BE2C (cell line): ENCODE measurements at regions not wholly inside any gene's neighbourhood (a gene's known extent, or its start where the extent isn't known, plus 50 kb on each side); places are given as distances from the start of the nearest gene placed in this dataset.

Experiments
- DNase-seq: peaks from one replicate; pipeline ENCODE4 v3.0.0-alpha.2; 2020
- H3K27me3 ChIP-seq: fragments of 250-450 bp; sonication (Bioruptor Pico); 2 replicates; pipeline ENCODE4 v1.5.1; 2020; ENCODE audit warnings: mild to moderate bottlenecking
- H3K36me3 ChIP-seq: fragments of 250-450 bp; sonication (Bioruptor Pico); 2 replicates; pipeline ENCODE4 v1.5.1; 2020; ENCODE audit warnings: mild to moderate bottlenecking
- H3K4me1 ChIP-seq: fragments of 250-450 bp; sonication (Bioruptor Pico); 2 replicates; pipeline ENCODE4 v1.5.1; 2020
- H3K4me3 ChIP-seq: 2 replicates; pipeline ENCODE4 v1.5.1; 2011; ENCODE audit warnings: low read depth, low read length
- H3K9me3 ChIP-seq: fragments of 250-450 bp; sonication (Bioruptor Pico); 2 replicates; pipeline ENCODE4 v1.5.1; 2020
- TF ChIP-seq, protein P1 (sequence below): IDR thresholded peaks from 2 replicates; pipeline ENCODE4 v1.5.1; 2012; ENCODE audit warnings: mild to moderate bottlenecking, low read depth, low read length

DNA sequence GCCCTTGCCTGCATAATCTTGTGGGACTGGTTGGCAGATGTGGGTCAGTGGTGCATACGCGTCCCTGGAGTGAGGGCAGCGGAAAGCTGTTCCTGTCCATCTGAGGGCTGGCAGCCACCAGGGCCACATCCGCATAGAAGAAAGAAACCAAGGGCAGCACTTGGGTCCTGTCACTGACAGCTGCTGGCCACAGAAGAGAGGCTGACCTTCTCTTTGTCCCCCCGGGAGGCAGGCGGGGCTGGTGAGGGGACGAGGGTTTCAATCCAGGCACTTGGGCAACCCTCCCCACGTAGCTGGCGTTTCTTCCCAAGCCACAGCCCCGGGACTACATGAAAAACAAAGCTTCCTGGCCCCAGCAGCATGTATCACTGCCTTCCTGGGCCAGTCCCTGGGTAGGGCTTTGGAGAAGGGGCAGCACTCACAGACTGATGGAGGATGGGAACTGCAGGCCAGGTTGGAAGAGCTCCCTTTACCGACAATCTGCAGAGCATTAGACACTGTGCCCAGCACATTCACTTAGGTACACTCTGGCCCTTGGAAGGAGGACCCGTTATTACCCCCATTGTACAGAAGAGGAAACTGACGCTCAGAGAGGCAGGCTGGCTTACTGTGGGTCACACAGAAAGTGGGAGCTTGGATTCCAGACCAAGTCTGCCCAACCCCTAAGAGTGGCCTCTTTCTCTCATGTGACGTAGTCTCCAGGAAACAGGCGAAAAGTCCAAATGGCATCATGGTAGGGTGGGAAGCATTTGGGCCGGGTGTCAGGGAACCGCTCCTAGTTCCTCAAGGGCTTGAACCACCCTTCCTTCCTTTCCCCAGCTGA is 78.8 kb upstream of the SLC6A6 start:
- no peak overlapping the region for H3K4me3 ChIP-seq
- no peak for DNase-seq
- H3K4me1 ChIP-seq: no peaks in the 10 kb centered on the region
- no peaks in the 10 kb centered on the region for H3K36me3 ChIP-seq
- TF ChIP-seq, protein P1, sequence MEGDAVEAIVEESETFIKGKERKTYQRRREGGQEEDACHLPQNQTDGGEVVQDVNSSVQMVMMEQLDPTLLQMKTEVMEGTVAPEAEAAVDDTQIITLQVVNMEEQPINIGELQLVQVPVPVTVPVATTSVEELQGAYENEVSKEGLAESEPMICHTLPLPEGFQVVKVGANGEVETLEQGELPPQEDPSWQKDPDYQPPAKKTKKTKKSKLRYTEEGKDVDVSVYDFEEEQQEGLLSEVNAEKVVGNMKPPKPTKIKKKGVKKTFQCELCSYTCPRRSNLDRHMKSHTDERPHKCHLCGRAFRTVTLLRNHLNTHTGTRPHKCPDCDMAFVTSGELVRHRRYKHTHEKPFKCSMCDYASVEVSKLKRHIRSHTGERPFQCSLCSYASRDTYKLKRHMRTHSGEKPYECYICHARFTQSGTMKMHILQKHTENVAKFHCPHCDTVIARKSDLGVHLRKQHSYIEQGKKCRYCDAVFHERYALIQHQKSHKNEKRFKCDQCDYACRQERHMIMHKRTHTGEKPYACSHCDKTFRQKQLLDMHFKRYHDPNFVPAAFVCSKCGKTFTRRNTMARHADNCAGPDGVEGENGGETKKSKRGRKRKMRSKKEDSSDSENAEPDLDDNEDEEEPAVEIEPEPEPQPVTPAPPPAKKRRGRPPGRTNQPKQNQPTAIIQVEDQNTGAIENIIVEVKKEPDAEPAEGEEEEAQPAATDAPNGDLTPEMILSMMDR: no peak
- H3K27me3 ChIP-seq: no peaks in the 10 kb centered on the region
- no peaks in the 10 kb centered on the region for H3K9me3 ChIP-seq

DNA sequence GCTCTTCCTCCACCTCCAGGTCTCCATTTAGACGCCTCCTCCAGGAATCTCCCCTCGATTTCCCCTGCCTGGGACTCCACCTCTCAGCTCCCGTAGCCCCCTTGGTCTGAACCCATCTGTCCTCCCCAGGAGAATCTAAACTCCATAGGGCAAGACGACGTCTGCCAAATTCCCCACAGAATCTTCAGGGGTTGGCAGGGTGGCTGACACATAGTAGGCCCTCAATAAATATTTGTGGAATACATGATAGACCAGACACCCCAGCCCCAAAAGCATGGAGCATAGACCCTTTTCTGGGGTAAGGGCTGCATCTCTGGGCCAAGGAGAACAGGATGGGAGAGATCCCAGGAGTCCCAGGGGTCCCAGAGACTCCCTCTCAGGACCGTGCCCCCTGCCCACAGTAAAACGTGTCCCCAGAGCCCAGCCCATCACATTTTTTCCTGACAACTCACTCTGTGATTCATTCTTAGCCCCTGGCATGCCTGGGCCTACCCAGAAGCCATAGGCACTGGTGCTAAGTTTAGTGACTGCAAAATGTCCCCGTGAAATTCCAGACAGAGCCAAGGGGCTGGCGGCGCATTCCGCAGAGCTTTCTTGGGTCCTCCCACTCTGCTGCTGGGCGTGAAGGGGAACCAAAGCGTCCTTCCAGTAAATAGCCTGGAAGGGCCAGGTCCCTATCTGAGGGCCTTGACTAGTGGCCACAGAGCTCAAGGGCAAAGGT is 78.0 kb upstream of the SLC6A6 start:
- Histone ChIP-seq H3K27me3 (no peaks in the 10 kb centered on the region), H3K36me3 (no peaks in the 10 kb centered on the region), H3K4me3 (no peak overlapping the region), H3K4me1 (no peaks in the 10 kb centered on the region), H3K9me3 (no peaks in the 10 kb centered on the region)
- TF ChIP-seq, protein P1: no peak
- DNase-seq: no peak

DNA sequence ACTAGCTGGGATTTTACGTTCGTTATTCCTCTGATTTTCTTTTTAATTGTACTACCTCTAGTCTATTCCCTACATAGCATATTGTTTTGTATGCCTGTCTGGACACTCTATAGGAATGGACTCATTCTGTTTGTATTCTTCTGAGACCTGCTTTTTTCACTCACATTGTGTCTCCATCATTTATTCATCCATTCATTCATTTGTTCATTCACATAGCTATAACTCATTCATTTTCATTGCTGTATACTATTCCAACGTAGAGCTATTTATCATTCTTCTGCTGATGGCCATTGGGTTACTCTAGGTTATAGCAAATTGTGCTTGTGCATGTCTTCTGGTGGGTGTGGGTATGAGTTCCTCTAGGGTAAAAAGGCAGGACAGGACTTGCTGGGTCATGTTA is 74.0 kb upstream of the SLC6A6 start:
- TF ChIP-seq, protein P1: no peak
- H3K9me3 ChIP-seq: no peaks in the 10 kb centered on the region

DNA sequence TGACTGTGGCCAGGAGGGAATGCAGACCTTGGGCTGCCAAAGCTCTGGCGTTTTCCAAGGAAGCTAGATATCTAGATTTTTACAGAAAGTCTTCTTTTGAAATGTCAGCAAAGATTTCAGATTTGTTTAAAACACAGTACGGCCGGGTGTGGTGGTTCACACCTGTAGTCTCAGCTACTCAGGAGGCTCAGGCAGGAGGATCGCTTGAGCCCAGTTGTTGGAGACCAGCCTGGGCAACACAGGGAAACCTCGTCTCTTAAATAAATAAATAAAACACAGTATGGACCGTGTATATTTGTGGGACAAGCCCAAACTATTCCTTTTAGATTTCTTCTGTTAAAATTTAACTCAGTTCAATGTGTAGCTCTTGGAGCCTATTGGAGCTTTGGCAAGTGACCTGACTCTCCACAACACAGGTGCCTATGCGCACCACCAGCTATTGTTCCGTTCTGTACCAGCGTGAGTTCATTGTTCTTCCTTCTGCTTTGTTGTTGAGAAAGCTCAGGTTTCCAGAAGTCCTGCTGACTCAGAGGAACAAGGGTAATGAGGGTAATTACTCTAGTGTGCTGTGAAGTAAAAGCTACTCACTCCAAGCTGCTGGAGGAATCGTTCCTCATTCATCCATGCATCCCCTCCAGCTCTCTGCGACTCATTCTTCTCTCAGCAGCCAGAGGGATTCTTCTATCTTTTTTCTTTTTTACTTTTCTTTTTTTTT is 73.1 kb upstream of the SLC6A6 start:
- Histone ChIP-seq H3K36me3 (no peaks in the 10 kb centered on the region), H3K4me1 (no peaks in the 10 kb centered on the region), H3K4me3 (no peak overlapping the region), H3K9me3 (no peaks in the 10 kb centered on the region), H3K27me3 (no peaks in the 10 kb centered on the region)
- TF ChIP-seq, protein P1: no peak
- no peak for DNase-seq

More for the DNA sequence above, 74.0 kb upstream of the SLC6A6 start:
- H3K36me3 ChIP-seq: no peaks in the 10 kb centered on the region
- no peaks in the 10 kb centered on the region for H3K4me1 ChIP-seq
- H3K4me3 ChIP-seq: no peak overlapping the region
- DNase-seq: no peak
- no peaks in the 10 kb centered on the region for H3K27me3 ChIP-seq

DNA sequence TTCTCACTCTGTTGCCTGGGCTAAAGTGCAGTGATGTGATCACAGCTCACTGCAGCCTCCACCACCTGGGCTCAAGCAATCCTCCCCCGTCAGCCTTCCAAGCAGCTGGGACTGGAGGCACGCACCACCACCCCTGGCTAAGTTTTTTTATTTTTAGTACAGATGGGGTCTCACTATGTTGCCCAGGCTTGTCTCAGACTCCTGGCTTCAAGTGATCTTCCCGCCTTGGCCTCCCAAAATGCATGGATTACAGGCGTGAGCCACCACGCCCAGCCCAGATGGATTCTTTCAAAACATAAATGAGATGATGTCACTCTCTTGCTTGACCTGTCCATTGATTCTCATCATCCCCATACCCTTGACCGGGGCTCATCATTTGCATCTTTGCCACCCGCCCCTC is 72.6 kb upstream of the SLC6A6 start:
- no peaks in the 10 kb centered on the region for H3K9me3 ChIP-seq
- H3K36me3 ChIP-seq: no peaks in the 10 kb centered on the region
- H3K4me1 ChIP-seq: no peaks in the 10 kb centered on the region
- no peak for DNase-seq
- H3K27me3 ChIP-seq: no peaks in the 10 kb centered on the region
- TF ChIP-seq, protein P1: no peak
- H3K4me3 ChIP-seq: no peak overlapping the region
